H7 (cell line): ENCODE measurements at regions not wholly inside any gene's neighbourhood (a gene's known extent, or its start where the extent isn't known, plus 50 kb on each side); places are given as distances from the start of the nearest gene placed in this dataset.
"Not testable (repeated sequence)": the region's sequence is repeated elsewhere in the genome, so short reads cannot be mapped to it uniquely, and the experiment has no call there.

ENCODE experiments used
- DNase-seq: peaks from one replicate; pipeline ENCODE4 v3.0.0; 2012
- H3K27me3 ChIP-seq: 2 replicates; pipeline ENCODE4 v1.6.0; 2011; ENCODE audit warnings: mild to moderate bottlenecking, low read length; ENCODE audit not compliant: control insufficient read depth, insufficient read depth
- H3K36me3 ChIP-seq: replicated peaks from 2 replicates; pipeline ENCODE4 v1.5.1; 2011; ENCODE audit warnings: low read length; ENCODE audit not compliant: control insufficient read depth, insufficient read depth
- H3K4me3 ChIP-seq: 2 replicates; pipeline ENCODE4 v1.5.1; 2011; ENCODE audit warnings: low read depth, mild to moderate bottlenecking, control low read depth, low read length, moderate library complexity; ENCODE audit not compliant: insufficient read depth

DNA sequence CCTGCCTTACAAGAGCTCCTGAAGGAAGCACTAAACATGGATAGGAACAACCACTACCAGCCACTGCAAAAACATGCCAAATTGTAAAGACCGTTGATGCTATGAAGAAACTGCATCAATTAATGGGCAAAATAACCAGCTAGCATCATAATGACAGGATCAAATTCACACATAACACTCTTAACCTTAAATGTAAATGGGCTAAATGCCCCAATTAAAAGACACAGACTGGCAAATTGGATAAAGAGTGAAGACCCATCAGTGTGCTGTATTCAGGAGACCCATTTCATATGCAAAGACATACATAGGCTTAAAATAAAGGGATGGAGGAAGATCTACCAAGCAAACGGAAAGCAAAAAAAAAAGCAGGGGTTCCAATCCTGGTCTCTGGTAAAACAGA, 72.7 kb downstream of the EXTL2 start:
- H3K4me3 ChIP-seq, DNase-seq, H3K36me3 ChIP-seq, H3K27me3 ChIP-seq: not testable (repeated sequence)
